ENCODE measurements at regions not wholly inside any gene's neighbourhood (a gene's known extent, or its start where the extent isn't known, plus 50 kb on each side); places are given as distances from the start of the nearest gene placed in this dataset.
"Not testable (repeated sequence)": the region's sequence is repeated elsewhere in the genome, so short reads cannot be mapped to it uniquely, and the experiment has no call there.

DNA sequence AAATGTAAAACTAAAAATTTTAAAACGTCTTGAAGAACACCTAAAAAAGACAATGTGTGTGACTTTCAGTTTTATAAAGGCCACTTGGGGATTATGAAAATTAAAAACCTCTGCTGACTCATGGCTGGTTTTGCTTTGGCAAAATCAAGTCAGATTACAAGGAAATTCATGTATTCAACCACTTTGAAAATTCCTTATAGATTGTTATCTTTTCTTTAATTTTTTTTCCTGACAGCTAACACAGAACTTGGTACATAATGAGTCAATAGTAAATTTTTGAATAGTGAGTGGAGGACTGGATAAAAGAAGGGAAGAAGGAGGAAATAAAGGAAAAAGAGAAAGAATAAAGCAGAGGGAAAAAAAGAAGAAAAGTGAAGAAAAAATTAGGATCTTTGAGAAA lies 1774.7 kb upstream of the ACO1 start:
- intact Hi-C loops (cut with DNase I; ENCODE audit: low total_unique reads), result no loop called here
- DNase-seq (ENCODE audit: low spot score in 2 of 2), result no peak
- 49 to 53% methylated on average over 1 of the region's 1 CpG for WGBS, 2 donors
- H3K4me3 ChIP-seq (ENCODE audit: low read depth, poor library complexity, severe bottlenecking), result no peak overlapping the region
- TF ChIP-seq, protein P1, sequence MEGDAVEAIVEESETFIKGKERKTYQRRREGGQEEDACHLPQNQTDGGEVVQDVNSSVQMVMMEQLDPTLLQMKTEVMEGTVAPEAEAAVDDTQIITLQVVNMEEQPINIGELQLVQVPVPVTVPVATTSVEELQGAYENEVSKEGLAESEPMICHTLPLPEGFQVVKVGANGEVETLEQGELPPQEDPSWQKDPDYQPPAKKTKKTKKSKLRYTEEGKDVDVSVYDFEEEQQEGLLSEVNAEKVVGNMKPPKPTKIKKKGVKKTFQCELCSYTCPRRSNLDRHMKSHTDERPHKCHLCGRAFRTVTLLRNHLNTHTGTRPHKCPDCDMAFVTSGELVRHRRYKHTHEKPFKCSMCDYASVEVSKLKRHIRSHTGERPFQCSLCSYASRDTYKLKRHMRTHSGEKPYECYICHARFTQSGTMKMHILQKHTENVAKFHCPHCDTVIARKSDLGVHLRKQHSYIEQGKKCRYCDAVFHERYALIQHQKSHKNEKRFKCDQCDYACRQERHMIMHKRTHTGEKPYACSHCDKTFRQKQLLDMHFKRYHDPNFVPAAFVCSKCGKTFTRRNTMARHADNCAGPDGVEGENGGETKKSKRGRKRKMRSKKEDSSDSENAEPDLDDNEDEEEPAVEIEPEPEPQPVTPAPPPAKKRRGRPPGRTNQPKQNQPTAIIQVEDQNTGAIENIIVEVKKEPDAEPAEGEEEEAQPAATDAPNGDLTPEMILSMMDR (IDR thresholded peaks at IDR 0.05), result no peak
- TF ChIP-seq POLR2A (IDR thresholded peaks at IDR 0.05), result no peak

- intact Hi-C loops (cut with DNase I; ENCODE audit: low total_unique reads), result not testable (repeated sequence)
Measured at GRCh38 chr9:30616782-30617181, 1767.7 kb upstream of the ACO1 start.

GRCh38 chr9:30622561-30622960 lies 1761.9 kb upstream of the ACO1 start:
- intact Hi-C loops (cut with DNase I; ENCODE audit: low total_unique reads), result no loop called here
- H3K4me3 ChIP-seq (ENCODE audit: low read depth, poor library complexity, severe bottlenecking), result no peak overlapping the region
- 67 to 83% methylated on average over 4 of the region's 4 CpGs for WGBS, 2 donors
- TF ChIP-seq, protein P1 (IDR thresholded peaks at IDR 0.05), result no peak
- TF ChIP-seq POLR2A (IDR thresholded peaks at IDR 0.05), result no peak
- DNase-seq (ENCODE audit: low spot score in 2 of 2), result no peak

More at GRCh38 chr9:30616782-30617181, 1767.7 kb upstream of the ACO1 start:
- H3K4me3 ChIP-seq (ENCODE audit: low read depth, poor library complexity, severe bottlenecking); DNase-seq (ENCODE audit: low spot score in 2 of 2): not testable (repeated sequence)
- WGBS, 2 donors, result 87 to 93% methylated on average over 7 of the region's 7 CpGs

DNA sequence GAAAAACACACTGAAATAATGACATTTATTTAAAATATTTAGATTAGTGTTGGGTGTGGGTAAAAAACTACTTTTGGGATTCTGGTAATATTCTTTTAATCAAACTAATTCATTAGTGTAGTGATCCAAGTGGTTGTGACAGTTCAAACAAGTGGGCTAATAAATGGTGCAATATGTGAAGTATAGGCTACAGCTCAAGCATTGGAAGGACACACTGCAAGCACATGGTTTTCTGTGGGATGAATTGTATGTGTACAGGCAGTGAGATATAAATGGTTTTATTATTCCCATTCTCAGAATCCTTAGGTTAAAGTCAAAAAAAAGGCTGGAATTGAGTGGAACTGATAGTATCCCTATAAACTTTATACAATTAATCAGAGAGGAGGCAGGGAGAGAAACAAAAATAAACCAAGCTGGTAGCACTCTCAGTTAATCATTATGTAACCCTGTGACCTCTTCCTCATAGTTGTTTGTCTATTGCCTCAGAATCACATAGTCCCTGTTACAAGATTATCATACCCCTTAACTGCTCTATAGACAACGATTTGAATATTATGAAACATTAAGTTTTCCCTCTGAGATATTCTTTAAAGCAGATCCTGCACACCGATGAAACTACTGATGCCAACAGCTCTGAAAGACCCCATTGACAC lies 1755.4 kb upstream of the ACO1 start:
- 75 to 87% methylated on average over 2 of the region's 2 CpGs for WGBS, 2 donors
- intact Hi-C loops (cut with DNase I; ENCODE audit: low total_unique reads), result no loop called here
- DNase-seq (ENCODE audit: low spot score in 2 of 2), result no peak
- H3K4me3 ChIP-seq (ENCODE audit: low read depth, poor library complexity, severe bottlenecking), result no peak overlapping the region
- no peak for TF ChIP-seq POLR2A (IDR thresholded peaks at IDR 0.05)
- TF ChIP-seq, protein P1 (IDR thresholded peaks at IDR 0.05), result no peak

DNA sequence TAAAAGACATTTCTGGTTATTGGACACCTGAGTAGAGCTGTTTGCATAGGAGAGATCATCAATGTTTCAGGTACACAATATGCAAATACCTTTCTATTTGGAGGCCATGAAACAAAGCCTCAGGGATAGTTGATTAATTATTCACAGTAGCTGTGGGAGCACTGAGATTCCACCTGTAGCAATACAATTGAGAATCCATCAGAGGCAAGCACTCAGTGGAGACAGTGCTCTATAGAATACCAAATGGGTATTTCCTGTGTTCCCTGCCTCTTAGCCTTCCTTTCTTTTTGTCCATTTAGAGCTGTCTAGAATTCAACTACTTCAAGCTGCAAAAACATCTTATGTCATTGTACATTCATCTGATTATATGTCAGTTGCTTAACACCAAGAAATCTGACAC lies 1754.0 kb upstream of the ACO1 start:
- no peak for DNase-seq (ENCODE audit: low spot score in 2 of 2)
- no peak for TF ChIP-seq POLR2A (IDR thresholded peaks at IDR 0.05)
- TF ChIP-seq, protein P1 (IDR thresholded peaks at IDR 0.05), result no peak
- H3K4me3 ChIP-seq (ENCODE audit: low read depth, poor library complexity, severe bottlenecking), result no peak overlapping the region
- intact Hi-C loops (cut with DNase I; ENCODE audit: low total_unique reads), result no loop called here

DNA sequence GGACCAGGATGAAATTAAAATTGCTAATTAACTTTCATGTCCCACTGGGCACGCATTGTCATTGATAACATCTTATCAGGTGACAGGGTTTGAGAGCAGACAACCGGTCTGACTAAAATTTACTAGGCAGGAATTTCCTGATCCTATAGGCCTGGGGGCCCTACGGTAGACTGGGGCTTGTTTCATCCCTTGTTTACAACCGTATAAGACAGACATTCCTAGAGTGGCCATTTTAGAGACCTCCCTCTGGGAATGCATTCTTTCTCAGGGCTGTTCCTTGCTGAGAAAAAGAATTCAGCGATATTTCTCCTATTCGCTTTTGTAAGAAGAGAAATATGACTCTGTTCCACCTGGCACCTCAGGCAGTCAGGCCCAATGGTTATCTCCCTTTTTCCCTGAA lies 1737.8 kb upstream of the ACO1 start:
- intact Hi-C loops (cut with DNase I; ENCODE audit: low total_unique reads); H3K4me3 ChIP-seq (ENCODE audit: low read depth, poor library complexity, severe bottlenecking); DNase-seq (ENCODE audit: low spot score in 2 of 2): not testable (repeated sequence)
- WGBS, 2 donors, result 85% methylated on average over 6 of the region's 6 CpGs

GRCh38 chr9:30661925-30662324 lies 1722.5 kb upstream of the ACO1 start:
- DNase-seq (ENCODE audit: low spot score in 2 of 2), result no peak

More at GRCh38 chr9:30661925-30662324, 1722.5 kb upstream of the ACO1 start:
- WGBS, 2 donors, result 44 to 47% methylated on average over 5 of the region's 5 CpGs
- TF ChIP-seq POLR2A (IDR thresholded peaks at IDR 0.05), result no peak
- TF ChIP-seq, protein P1 (IDR thresholded peaks at IDR 0.05), result no peak
- intact Hi-C loops (cut with DNase I; ENCODE audit: low total_unique reads), result no loop called here
- no peak overlapping the region for H3K4me3 ChIP-seq (ENCODE audit: low read depth, poor library complexity, severe bottlenecking)

Data from lower leg skin (tissue), 4 donors.